Stimulated activated CD4-positive, alpha-beta T cell treated with anti-CD3 and anti-CD28 coated beads, Interleukin-2, amount 100 ng/mL, for 24 hours (primary cell): ENCODE measurements at regions not wholly inside any gene's neighbourhood (a gene's known extent, or its start where the extent isn't known, plus 50 kb on each side); places are given as distances from the start of the nearest gene placed in this dataset.
"Not testable (repeated sequence)": the region's sequence is repeated elsewhere in the genome, so short reads cannot be mapped to it uniquely, and the experiment has no call there.

ENCODE experiments used
- DNase-seq, 2 donors: peaks; one replicate each; pipeline ENCODE4 v3.0.0-alpha.2; 2020

- no peak for DNase-seq
Measured at GRCh38 chr1:115531631-115532264, 110.0 kb upstream of the VANGL1 start.

DNA sequence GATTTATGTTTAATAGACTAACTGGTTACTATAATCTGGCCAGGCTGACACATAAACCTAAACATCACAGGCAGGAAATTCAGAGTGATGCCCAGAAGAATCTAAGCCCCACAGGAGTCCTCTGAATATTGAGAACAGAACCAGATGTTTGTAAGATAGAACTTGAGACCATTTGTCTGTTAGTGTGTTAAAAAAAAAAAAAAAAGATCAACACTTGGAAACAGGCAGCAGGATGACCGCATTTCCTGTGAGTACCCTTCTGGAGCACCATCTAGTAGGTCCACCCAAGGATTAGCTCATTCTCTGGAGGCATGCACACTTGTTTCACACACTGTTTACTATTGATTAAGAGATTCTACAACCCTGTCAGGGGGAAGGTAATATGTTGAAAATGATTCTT is 111.4 kb upstream of the VANGL1 start:
- DNase-seq, result no peak

DNA sequence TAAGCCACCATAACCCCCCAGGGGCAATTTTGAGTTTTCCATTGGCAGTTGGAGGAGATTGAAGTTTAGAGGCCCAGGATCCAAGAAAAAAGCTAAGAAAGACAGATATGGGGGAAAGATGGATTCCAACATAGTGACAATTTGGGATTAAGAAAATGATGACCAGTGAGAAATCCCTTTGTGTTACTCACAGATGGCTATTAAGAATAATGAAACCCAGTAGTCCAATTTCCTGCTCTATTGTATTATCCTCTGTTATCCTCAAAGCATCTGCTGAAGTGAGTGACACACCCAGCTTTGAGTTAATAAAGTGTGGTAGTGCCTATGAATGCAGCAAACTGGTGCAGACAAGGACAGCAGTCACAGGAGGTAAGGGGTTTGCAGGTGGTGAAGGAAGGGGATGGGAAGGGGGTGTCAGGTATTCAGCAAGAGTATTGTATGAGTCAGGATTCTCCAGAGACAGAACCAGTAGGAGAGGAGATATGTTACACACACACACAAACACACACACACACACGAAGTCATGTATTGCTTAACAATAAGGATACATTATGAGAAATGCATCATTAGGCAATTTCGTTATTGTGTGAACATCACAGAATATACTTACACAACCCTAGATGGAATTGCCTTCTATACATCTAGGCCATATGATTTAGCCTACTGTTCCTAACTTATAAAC is 112.4 kb upstream of the VANGL1 start:
- DNase-seq, result no peak

- DNase-seq, result not testable (repeated sequence)
Measured at GRCh38 chr1:115528336-115528735, 113.4 kb upstream of the VANGL1 start.

- DNase-seq, result no peak
Measured at GRCh38 chr1:115527746-115528145, 114.0 kb upstream of the VANGL1 start.

- DNase-seq, result no peak
Measured at GRCh38 chr1:115526900-115527299, 114.9 kb upstream of the VANGL1 start.

- DNase-seq, result no peak
Measured at GRCh38 chr1:115524236-115524635, 117.5 kb upstream of the VANGL1 start.

DNA sequence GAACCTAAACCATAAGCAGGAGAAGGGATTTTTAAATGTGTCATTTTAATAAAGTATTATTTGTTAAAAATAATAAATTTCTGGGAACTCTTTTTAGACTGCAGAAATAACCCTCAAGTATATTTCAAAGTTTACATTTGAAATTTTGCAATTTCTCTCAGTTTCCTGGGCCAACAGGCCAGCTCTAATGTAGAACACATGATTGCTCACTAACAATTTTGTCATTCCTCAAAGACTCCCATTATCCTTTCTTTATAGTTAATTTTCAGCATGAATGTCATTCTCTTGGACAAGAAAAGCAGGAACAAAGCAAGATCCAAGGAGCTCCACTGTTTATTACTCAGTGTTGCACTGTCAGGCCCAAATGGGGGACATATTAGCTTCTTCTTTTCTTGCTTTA is 119.4 kb upstream of the VANGL1 start:
- DNase-seq, result no peak

DNA sequence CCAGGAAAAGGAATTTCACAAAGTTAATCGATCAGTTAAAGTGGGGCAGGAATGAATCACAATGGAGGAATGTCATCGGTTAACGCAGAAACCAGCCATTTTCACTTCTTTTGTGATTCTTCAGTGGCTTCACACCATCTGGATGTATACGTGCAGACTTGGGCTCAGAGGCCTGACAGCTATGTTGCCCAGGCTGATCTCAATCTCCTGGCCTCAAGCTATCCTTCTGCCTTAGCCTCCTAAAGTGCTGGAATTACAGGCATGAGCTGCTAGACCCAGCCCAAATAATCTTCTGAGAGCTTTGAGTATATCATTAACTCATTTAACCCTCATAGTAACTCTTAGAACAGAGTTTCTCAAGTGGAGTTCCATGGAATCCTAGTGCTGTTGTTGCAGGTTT is 126.5 kb upstream of the VANGL1 start:
- DNase-seq, result no peak

DNA sequence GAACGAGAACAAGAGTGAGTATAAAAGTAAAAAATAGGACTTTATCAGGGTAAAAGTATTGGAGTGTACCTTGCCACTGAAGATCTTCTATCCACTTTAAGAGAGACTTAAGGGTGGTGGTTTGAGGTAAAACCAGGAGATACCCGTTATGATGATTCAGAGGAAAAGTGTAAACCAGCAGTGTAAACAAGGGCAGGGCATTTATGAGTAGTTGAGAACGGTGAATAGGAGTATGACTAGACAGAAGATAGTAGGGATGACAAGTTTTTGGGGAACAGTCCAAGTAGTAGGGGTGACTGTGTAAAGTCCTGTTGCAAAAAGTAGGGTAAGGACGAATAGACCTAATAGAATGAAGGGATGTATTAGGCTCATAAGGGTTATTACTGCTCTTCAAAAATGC is 131.5 kb upstream of the VANGL1 start:
- not testable (repeated sequence) for DNase-seq

DNA sequence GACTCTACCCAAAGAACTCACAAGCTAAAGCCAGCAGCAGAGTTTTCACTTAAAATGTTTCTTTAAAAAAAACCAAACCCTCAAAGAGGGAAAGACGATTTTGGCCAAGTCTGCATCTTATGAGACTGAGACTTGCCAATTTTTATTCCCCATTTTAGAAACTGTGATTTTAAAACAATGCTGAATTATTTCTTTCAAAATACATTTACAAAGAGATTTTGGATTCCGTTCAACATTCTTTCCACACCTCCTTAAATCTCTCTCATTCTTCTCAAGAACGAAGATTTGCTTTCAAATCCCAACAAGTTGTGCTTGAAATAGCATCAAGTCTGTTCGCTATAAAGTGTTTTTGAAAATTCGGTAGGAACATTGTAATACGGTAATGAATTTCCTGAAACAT is 133.9 kb upstream of the VANGL1 start:
- no peak for DNase-seq

DNA sequence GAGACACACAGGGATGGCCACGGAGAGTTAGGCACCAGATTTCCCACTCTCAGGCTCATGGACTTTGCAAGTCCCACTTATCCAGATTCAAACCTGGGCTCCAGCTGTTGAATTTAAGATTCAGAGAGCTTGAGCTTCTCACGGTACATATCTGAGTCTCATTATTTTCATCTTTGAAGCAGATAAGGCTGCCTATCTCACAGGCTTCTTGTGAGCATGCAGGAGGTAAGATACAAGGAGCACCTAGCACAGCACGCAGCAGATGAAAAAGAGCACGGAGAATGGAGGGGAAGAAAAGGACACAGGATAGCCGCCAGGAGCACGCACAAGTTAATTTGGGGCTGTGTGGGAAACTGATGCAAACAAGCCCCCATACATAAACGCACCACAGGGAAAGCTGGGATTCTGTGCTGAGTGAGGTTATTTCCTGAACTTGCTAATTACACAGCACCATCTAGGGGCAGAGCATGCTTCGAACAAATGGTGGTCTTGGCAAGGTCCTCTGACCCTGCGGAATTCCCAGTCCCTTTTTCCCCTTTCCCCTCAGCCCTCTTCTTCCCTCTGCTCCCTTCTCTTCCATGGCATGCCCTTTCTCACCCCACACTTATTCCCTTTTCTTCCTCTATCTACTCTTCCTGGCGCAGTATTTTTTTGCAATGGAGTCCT is 134.7 kb upstream of the VANGL1 start:
- DNase-seq, result no peak

DNA sequence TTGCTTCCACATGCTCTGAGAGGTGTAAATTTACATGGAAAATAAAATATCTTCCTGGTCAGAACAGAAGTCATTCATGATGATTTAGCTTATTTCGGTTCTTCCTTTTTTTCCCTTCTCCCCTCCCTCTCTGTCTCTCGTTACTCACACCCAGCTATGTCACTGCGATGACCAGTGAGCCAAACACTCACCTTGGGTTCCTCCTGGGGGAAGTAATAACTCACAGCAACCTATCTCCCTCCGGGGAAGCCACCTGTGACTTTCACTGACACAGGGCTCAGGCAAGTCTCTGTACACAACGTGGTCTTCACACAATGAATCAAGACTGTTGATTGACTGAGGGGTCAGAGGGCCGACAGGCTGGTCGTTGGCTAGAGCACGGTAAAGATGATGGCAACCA is 135.3 kb upstream of the VANGL1 start:
- DNase-seq, result no peak

- DNase-seq, result no peak
Measured at GRCh38 chr1:115505148-115505571, 136.6 kb upstream of the VANGL1 start.

DNA sequence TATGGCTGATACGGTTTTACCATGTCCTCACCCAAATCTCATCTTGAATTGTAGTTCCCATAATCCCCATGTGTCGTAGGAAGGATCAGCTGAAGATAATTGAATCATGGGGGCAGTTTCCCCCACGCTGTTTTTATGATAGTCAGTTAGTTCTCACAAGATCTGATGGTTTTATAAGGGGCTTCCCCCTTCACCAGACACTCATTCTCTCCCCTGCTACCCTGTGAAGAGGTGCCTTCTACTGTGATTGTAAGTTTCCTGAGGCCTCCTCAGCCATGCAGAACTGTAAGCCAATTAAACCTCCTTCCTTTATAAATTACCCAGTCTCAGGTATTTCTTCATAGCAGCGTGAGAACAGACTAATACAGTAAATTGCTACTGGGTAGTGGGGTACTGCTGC is 139.6 kb upstream of the VANGL1 start:
- not testable (repeated sequence) for DNase-seq

GRCh38 chr1:115501476-115501875 is 140.3 kb upstream of the VANGL1 start:
- no peak for DNase-seq

- DNase-seq, result no peak
Measured at GRCh38 chr1:115499253-115499652, 142.5 kb upstream of the VANGL1 start.

GRCh38 chr1:115496904-115497527 is 144.8 kb upstream of the VANGL1 start:
- DNase-seq, result no peak

- no peak for DNase-seq
Measured at GRCh38 chr1:115495625-115496024, 146.1 kb upstream of the VANGL1 start.

- no peak for DNase-seq
Measured at GRCh38 chr1:115495111-115495510, 146.7 kb upstream of the VANGL1 start.

GRCh38 chr1:115493834-115494233 is 147.9 kb upstream of the VANGL1 start:
- DNase-seq, result no peak

- no peak for DNase-seq
Measured at GRCh38 chr1:115492880-115493279, 148.9 kb upstream of the VANGL1 start.

GRCh38 chr1:115492019-115492595 is 149.7 kb upstream of the VANGL1 start:
- no peak for DNase-seq
